IMR-90 (cell line): ENCODE measurements at regions not wholly inside any gene's neighbourhood (a gene's known extent, or its start where the extent isn't known, plus 50 kb on each side); places are given as distances from the start of the nearest gene placed in this dataset.

Source experiments
- ATAC-seq: fragments of 200-7000 bp; cut with Tn5 transposase; 2 replicates; pipeline ENCODE4 v1.9.1; 2020; ENCODE audit warnings: low read depth, mild to moderate bottlenecking, moderate library complexity
- BruUV-seq: library from RNA; stranded (reverse); fragments of 400-500 nt; replicated peaks from 2 replicates; lab custom pipeline; 2021; lab: Mats Ljungman, UMichigan
- CTCF ChIA-PET: fragments of 300-600 bp; formaldehyde crosslinking; extraction: SDS; loops from one replicate; lab custom pipeline; 2021; ENCODE audit warnings: antibody characterized with exemption; lab: Yijun Ruan, JAX
- POLR2A ChIA-PET: fragments of 300-600 bp; sonication (Branson Sonifier 250); formaldehyde crosslinking; loops from one replicate; lab custom pipeline; 2022; ENCODE audit warnings: antibody characterized with exemption; ENCODE audit not compliant: unreplicated experiment; lab: Charles Lee
- DNase-seq: peaks from one replicate; pipeline ENCODE4 v3.0.0; 2013
- H2AFZ ChIP-seq: replicated peaks from 2 replicates; pipeline ENCODE3; 2013; ENCODE audit warnings: low read length, mild to moderate bottlenecking; ENCODE audit not compliant: poor library complexity
- H2AK5ac ChIP-seq: 2 replicates; pipeline ENCODE4 v1.6.1; 2013; ENCODE audit warnings: low read depth, low read length, inconsistent platforms
- H2AK9ac ChIP-seq: replicated peaks from 2 replicates; pipeline ENCODE3; 2013; ENCODE audit warnings: mild to moderate bottlenecking, low read depth, low read length, moderate library complexity; ENCODE audit not compliant: poor library complexity
- H2BK120ac ChIP-seq: 2 replicates; pipeline ENCODE4 v1.6.1; 2013; ENCODE audit warnings: low read depth, low read length, inconsistent platforms
- H2BK15ac ChIP-seq: 3 replicates; pipeline ENCODE4 v1.6.1; 2013; ENCODE audit warnings: low read depth, low read length, inconsistent platforms
- H2BK20ac ChIP-seq: 2 replicates; pipeline ENCODE4 v1.6.1; 2013; ENCODE audit warnings: low read depth, mild to moderate bottlenecking, inconsistent platforms, low read length, moderate library complexity
- H2BK5ac ChIP-seq: 2 replicates; pipeline ENCODE4 v1.6.1; 2013; ENCODE audit warnings: mild to moderate bottlenecking, low read depth, low read length, inconsistent platforms; ENCODE audit not compliant: poor library complexity, severe bottlenecking
- H3K14ac ChIP-seq: replicated peaks from 2 replicates; pipeline ENCODE4 v1.6.1; 2013; ENCODE audit warnings: low read depth, low read length, inconsistent platforms
- H3K18ac ChIP-seq: 2 replicates; pipeline ENCODE4 v1.6.1; 2013; ENCODE audit warnings: low read depth, low read length, control low read depth
- H3K23ac ChIP-seq: 2 replicates; pipeline ENCODE4 v1.6.1; 2013; ENCODE audit warnings: low read depth, low read length, inconsistent platforms
- H3K27ac ChIP-seq: 2 replicates; pipeline ENCODE4 v1.5.1; 2013; ENCODE audit warnings: mild to moderate bottlenecking, control low read depth, low read length; ENCODE audit not compliant: insufficient read depth
- H3K27me3 ChIP-seq: 2 replicates; pipeline ENCODE4 v1.6.1; 2013; ENCODE audit warnings: low read length; ENCODE audit not compliant: control insufficient read depth, insufficient read depth
- H3K36me3 ChIP-seq: 2 replicates; pipeline ENCODE4 v1.6.1; 2013; ENCODE audit warnings: low read length, mixed read lengths; ENCODE audit not compliant: control insufficient read depth, insufficient read depth
- H3K4ac ChIP-seq: 2 replicates; pipeline ENCODE4 v1.6.1; 2013; ENCODE audit warnings: low read depth, low read length, inconsistent platforms
- H3K4me1 ChIP-seq: 2 replicates; pipeline ENCODE4 v1.6.1; 2013; ENCODE audit warnings: low read length, mixed read lengths; ENCODE audit not compliant: control insufficient read depth, insufficient read depth
- H3K4me2 ChIP-seq: 2 replicates; pipeline ENCODE4 v1.6.1; 2013; ENCODE audit warnings: low read depth, mild to moderate bottlenecking, control low read depth, low read length, moderate library complexity
- H3K4me3 ChIP-seq: 2 replicates; pipeline ENCODE4 v1.5.1; 2013; ENCODE audit warnings: low read depth, mild to moderate bottlenecking, control low read depth, low read length, moderate library complexity; ENCODE audit not compliant: insufficient read depth
- H3K56ac ChIP-seq: 2 replicates; pipeline ENCODE4 v1.6.1; 2013; ENCODE audit warnings: low read length, inconsistent platforms; ENCODE audit not compliant: insufficient read depth; ENCODE audit errors: extremely low read depth
- H3K79me1 ChIP-seq, 2 experiments: 2 replicates each; pipeline ENCODE4 v1.6.1; 2013; ENCODE audit warnings: low read length in 2 of 2, inconsistent platforms in 1 of 2, low read depth in 1 of 2
- H3K9ac ChIP-seq: 2 replicates; pipeline ENCODE4 v1.6.1; 2013; ENCODE audit warnings: low read depth, low read length, control low read depth
- H3K9me1 ChIP-seq: 2 replicates; pipeline ENCODE4 v1.6.1; 2013; ENCODE audit warnings: low read length, inconsistent platforms; ENCODE audit not compliant: insufficient read depth
- H3K9me3 ChIP-seq: 2 replicates; pipeline ENCODE4 v1.6.1; 2013; ENCODE audit warnings: low read length; ENCODE audit not compliant: control insufficient read depth, insufficient read depth
- H4K20me1 ChIP-seq: 2 replicates; pipeline ENCODE4 v1.6.1; 2013; ENCODE audit warnings: low read length, inconsistent platforms; ENCODE audit not compliant: insufficient read depth
- H4K5ac ChIP-seq: 2 replicates; pipeline ENCODE4 v1.6.1; 2013; ENCODE audit warnings: mild to moderate bottlenecking, low read depth, low read length, control low read depth
- H4K8ac ChIP-seq, 2 experiments: 2 replicates each; pipeline ENCODE4 v1.6.1; 2013; ENCODE audit warnings: low read depth in 2 of 2, low read length in 2 of 2, control low read depth in 1 of 2, inconsistent platforms in 1 of 2
- H4K91ac ChIP-seq: 2 replicates; pipeline ENCODE4 v1.6.1; 2013; ENCODE audit warnings: low read depth, low read length, inconsistent platforms; ENCODE audit not compliant: insufficient read depth
- BHLHE40 ChIP-seq: fragments of 150-350 bp; IDR thresholded peaks from 2 replicates; pipeline ENCODE4 v1.6.1; 2016; ENCODE audit warnings: mild to moderate bottlenecking, low read depth, low read length
- CEBPB ChIP-seq: IDR thresholded peaks from 2 replicates; pipeline ENCODE4 v1.6.1; 2012; ENCODE audit warnings: low read depth, low read length, improper control_type of control experiment
- CHD1 ChIP-seq: IDR thresholded peaks from 2 replicates; pipeline ENCODE4 v1.6.1; 2012; ENCODE audit warnings: low read depth, low read length, improper control_type of control experiment
- CTCF ChIP-seq: conservative IDR thresholded peaks from 2 replicates; pipeline ENCODE4 v1.5.1; 2012; ENCODE audit warnings: mild to moderate bottlenecking, low read depth, low read length, improper control_type of control experiment
- ELK1 ChIP-seq: fragments of 150-350 bp; IDR thresholded peaks from 2 replicates; pipeline ENCODE4 v1.6.1; 2016; ENCODE audit warnings: low read depth, mild to moderate bottlenecking, low read length, moderate library complexity, borderline replicate concordance
- FOS ChIP-seq: fragments of 150-350 bp; IDR thresholded peaks from 2 replicates; pipeline ENCODE4 v1.6.1; 2016; ENCODE audit warnings: low read depth, low read length
- MAFK ChIP-seq: IDR thresholded peaks from 2 replicates; pipeline ENCODE4 v1.6.1; 2012; ENCODE audit warnings: low read depth, low read length, improper control_type of control experiment
- MAZ ChIP-seq: IDR thresholded peaks from 2 replicates; pipeline ENCODE4 v1.6.1; 2012; ENCODE audit warnings: low read depth, mild to moderate bottlenecking, low read length, improper control_type of control experiment, moderate library complexity, borderline replicate concordance
- MXI1 ChIP-seq: IDR thresholded peaks from 2 replicates; pipeline ENCODE4 v1.6.1; 2012; ENCODE audit warnings: low read depth, mild to moderate bottlenecking, low read length, moderate library complexity, borderline replicate concordance
- NFE2L2 ChIP-seq: fragments of 150-350 bp; IDR thresholded peaks from 2 replicates; pipeline ENCODE4 v1.6.1; 2016; ENCODE audit warnings: low read depth, mild to moderate bottlenecking, low read length
- POLR2A ChIP-seq: IDR thresholded peaks from 2 replicates; pipeline ENCODE4 v1.6.1; 2012; ENCODE audit warnings: mild to moderate bottlenecking, low read depth, low read length
- RAD21 ChIP-seq: IDR thresholded peaks from 2 replicates; pipeline ENCODE4 v1.6.1; 2012; ENCODE audit warnings: low read length, improper control_type of control experiment
- RCOR1 ChIP-seq: IDR thresholded peaks from 2 replicates; pipeline ENCODE4 v1.6.1; 2012; ENCODE audit warnings: mild to moderate bottlenecking, low read length, improper control_type of control experiment; ENCODE audit not compliant: insufficient replicate concordance
- RFX5 ChIP-seq: IDR thresholded peaks from 2 replicates; pipeline ENCODE4 v1.8.0; 2012; ENCODE audit warnings: low read depth, mild to moderate bottlenecking, low read length, moderate library complexity
- SMC3 ChIP-seq: fragments of 150-350 bp; IDR thresholded peaks from 2 replicates; pipeline ENCODE4 v1.6.1; 2016; ENCODE audit warnings: low read depth, mild to moderate bottlenecking, antibody characterized with exemption, low read length, moderate library complexity
- USF2 ChIP-seq: fragments of 150-350 bp; IDR thresholded peaks from 2 replicates; pipeline ENCODE4 v1.6.1; 2017; ENCODE audit warnings: mild to moderate bottlenecking, antibody characterized with exemption, low read length, low read depth
- WGBS, 2 experiments: methylation state at CpG; one replicate each; pipeline versions ENCODE4 v1.1.5 to v1.1.7; 2013; ENCODE audit warnings: missing lambda C conversion rate in 2 of 2; ENCODE audit not compliant: insufficient read length in 1 of 2; ENCODE audit errors: extremely low coverage in 2 of 2; 5-methylcytosine and 5-hydroxymethylcytosine counted together
- dilution Hi-C: fragments of 300-500 bp; cut with HindIII; formaldehyde crosslinking; loops from one replicate; pipeline ENCODE4 v1.14.3; 2018; ENCODE audit warnings: low sequenced_read_pairs; ENCODE audit not compliant: unreplicated experiment
- in situ Hi-C: fragments of 300-500 bp; cut with MboI; formaldehyde crosslinking; loops from 3 replicates; pipeline ENCODE4 v1.14.3; 2019; ENCODE audit warnings: low sequenced_read_pairs, inconsistent platforms, mixed read lengths
- intact Hi-C: fragments of 100-400 bp; cut with micrococcal nuclease; formaldehyde crosslinking; loops from 2 replicates; pipeline ENCODE4 v1.10.0; 2022

GRCh38 chr11:70842701-70843100 is 409.7 kb downstream of the SHANK2 start:
- Histone ChIP-seq H3K4me1 (no peaks in the 10 kb centered on the region), H2BK120ac (no peak overlapping the region), H3K9me3 (peaks cover 10% of the 10 kb centered on the region), H3K27me3 (no peaks in the 10 kb centered on the region), H2BK5ac (no peak overlapping the region), H2BK15ac (no peak overlapping the region), H4K20me1 (no peaks in the 10 kb centered on the region; the same call in 1 of the 2 replicates), H4K5ac (no peak overlapping the region), H3K14ac (no peak overlapping the region), H3K4ac (no peak overlapping the region), H2AK5ac (no peak overlapping the region), H3K27ac (no peak overlapping the region), H3K56ac (no peak overlapping the region), H2AFZ (no peak overlapping the region), H2AK9ac (no peak overlapping the region), H4K91ac (no peak overlapping the region), H3K4me2 (no peak overlapping the region), H3K79me1 (no peaks in the 10 kb centered on the region), H3K23ac (no peak overlapping the region), H4K8ac (no peak overlapping the region), H3K36me3 (no peaks in the 10 kb centered on the region), H3K18ac (no peak overlapping the region), H3K9me1 (no peaks in the 10 kb centered on the region), H3K9ac (no peak overlapping the region), H2BK20ac (no peak overlapping the region), H3K4me3 (no peak overlapping the region)
- TF ChIP-seq MXI1, result no peak
- no peak for TF ChIP-seq CTCF
- TF ChIP-seq USF2, result no peak
- TF ChIP-seq POLR2A, result no peak
- no peak for TF ChIP-seq MAFK
- no peak for TF ChIP-seq SMC3
- no peak for TF ChIP-seq RFX5
- no peak for TF ChIP-seq CHD1
- TF ChIP-seq RCOR1, result no peak
- no peak for TF ChIP-seq MAZ
- TF ChIP-seq BHLHE40, result no peak
- no peak for TF ChIP-seq NFE2L2
- TF ChIP-seq RAD21, result no peak
- no peak for TF ChIP-seq ELK1
- no peak for TF ChIP-seq CEBPB
- no peak for TF ChIP-seq FOS
- BruUV-seq, result no TSS peak
- DNase-seq, result no peak
- WGBS, 2 experiments, result 60% methylated on average over 1 of the region's 14 CpGs; no CpG with 5 or more reads in 1 of the 2 experiments
- in situ Hi-C loops (no loop called here), intact Hi-C loops (no loop called here), dilution Hi-C loops (no loop called here)
- no peak for ATAC-seq
- POLR2A ChIA-PET, result no interaction called here
- CTCF ChIA-PET, result no interaction called here
